ENCODE measurements at regions not wholly inside any gene's neighbourhood (a gene's known extent, or its start where the extent isn't known, plus 50 kb on each side); places are given as distances from the start of the nearest gene placed in this dataset.
"Not testable (repeated sequence)": the region's sequence is repeated elsewhere in the genome, so short reads cannot be mapped to it uniquely, and the experiment has no call there.

- no peak overlapping the region for H3K27ac ChIP-seq (ENCODE audit: poor library complexity, severe bottlenecking)
- H3K36me3 ChIP-seq (ENCODE audit: low read depth) = no peaks in the 10 kb centered on the region
- TF ChIP-seq CTCF (IDR thresholded peaks at IDR 0.05; ENCODE audit: poor library complexity, severe bottlenecking) = no peak
These were observed 205.8 kb downstream of the NDUFA10 start for GRCh38 chr2:239819091-239819973.

GRCh38 chr2:239818531-239819011, 206.6 kb downstream of the NDUFA10 start:
- Histone ChIP-seq H3K4me1 (ENCODE audit: insufficient read depth, poor library complexity, severe bottlenecking) (no peaks in the 10 kb centered on the region), H3K27me3 (ENCODE audit: insufficient read depth, poor library complexity, severe bottlenecking) (no peaks in the 10 kb centered on the region), H3K4me3 (ENCODE audit: severe bottlenecking) (no peak overlapping the region), H3K36me3 (ENCODE audit: low read depth) (no peaks in the 10 kb centered on the region), H3K9me3 (ENCODE audit: severe bottlenecking) (no peaks in the 10 kb centered on the region), H3K27ac (ENCODE audit: poor library complexity, severe bottlenecking) (no peak overlapping the region)
- DNase-seq (ENCODE audit: low spot score) (no peak), ATAC-seq (ENCODE audit: low read depth) (no peak)
- TF ChIP-seq CTCF (IDR thresholded peaks at IDR 0.05; ENCODE audit: poor library complexity, severe bottlenecking) = no peak

More at GRCh38 chr2:239819091-239819973, 205.8 kb downstream of the NDUFA10 start:
- H3K27me3 ChIP-seq (ENCODE audit: insufficient read depth, poor library complexity, severe bottlenecking) = no peaks in the 10 kb centered on the region
- no peak for DNase-seq (ENCODE audit: low spot score)
- ATAC-seq (ENCODE audit: low read depth) = no peak
- H3K9me3 ChIP-seq (ENCODE audit: severe bottlenecking) = no peaks in the 10 kb centered on the region
- no peak overlapping the region for H3K4me3 ChIP-seq (ENCODE audit: severe bottlenecking)
- no peaks in the 10 kb centered on the region for H3K4me1 ChIP-seq (ENCODE audit: insufficient read depth, poor library complexity, severe bottlenecking)

- Histone ChIP-seq H3K36me3 (ENCODE audit: low read depth) (no peaks in the 10 kb centered on the region), H3K4me3 (ENCODE audit: severe bottlenecking) (no peak overlapping the region), H3K4me1 (ENCODE audit: insufficient read depth, poor library complexity, severe bottlenecking) (no peaks in the 10 kb centered on the region), H3K27me3 (ENCODE audit: insufficient read depth, poor library complexity, severe bottlenecking) (no peaks in the 10 kb centered on the region), H3K27ac (ENCODE audit: poor library complexity, severe bottlenecking) (no peak overlapping the region), H3K9me3 (ENCODE audit: severe bottlenecking) (no peaks in the 10 kb centered on the region)
- no peak for TF ChIP-seq CTCF (IDR thresholded peaks at IDR 0.05; ENCODE audit: poor library complexity, severe bottlenecking)
- ATAC-seq (ENCODE audit: low read depth) = no peak
- no peak for DNase-seq (ENCODE audit: low spot score)
These were observed 207.1 kb downstream of the NDUFA10 start for GRCh38 chr2:239818086-239818485.

GRCh38 chr2:239817468-239818031, 207.6 kb downstream of the NDUFA10 start:
- H3K4me3 ChIP-seq (ENCODE audit: severe bottlenecking) = not testable (repeated sequence)

GRCh38 chr2:239816576-239817467, 208.3 kb downstream of the NDUFA10 start:
- H3K4me3 ChIP-seq (ENCODE audit: severe bottlenecking) = no peak overlapping the region
- no peak overlapping the region for H3K27ac ChIP-seq (ENCODE audit: poor library complexity, severe bottlenecking)
- ATAC-seq (ENCODE audit: low read depth) (no peak), DNase-seq (ENCODE audit: low spot score) (no peak)
- H3K27me3 ChIP-seq (ENCODE audit: insufficient read depth, poor library complexity, severe bottlenecking) = no peaks in the 10 kb centered on the region
- no peaks in the 10 kb centered on the region for H3K9me3 ChIP-seq (ENCODE audit: severe bottlenecking)
- no peaks in the 10 kb centered on the region for H3K4me1 ChIP-seq (ENCODE audit: insufficient read depth, poor library complexity, severe bottlenecking)
- H3K36me3 ChIP-seq (ENCODE audit: low read depth) = no peaks in the 10 kb centered on the region
- no peak for TF ChIP-seq CTCF (IDR thresholded peaks at IDR 0.05; ENCODE audit: poor library complexity, severe bottlenecking)

More at GRCh38 chr2:239817468-239818031, 207.6 kb downstream of the NDUFA10 start:
- not testable (repeated sequence) for ATAC-seq (ENCODE audit: low read depth); DNase-seq (ENCODE audit: low spot score); H3K27ac ChIP-seq (ENCODE audit: poor library complexity, severe bottlenecking); H3K4me1 ChIP-seq (ENCODE audit: insufficient read depth, poor library complexity, severe bottlenecking); H3K27me3 ChIP-seq (ENCODE audit: insufficient read depth, poor library complexity, severe bottlenecking); H3K9me3 ChIP-seq (ENCODE audit: severe bottlenecking); H3K36me3 ChIP-seq (ENCODE audit: low read depth)
